Ishikawa (cell line): ENCODE measurements at regions not wholly inside any gene's neighbourhood (a gene's known extent, or its start where the extent isn't known, plus 50 kb on each side); places are given as distances from the start of the nearest gene placed in this dataset.

ENCODE experiments used
- CEBPB ChIP-seq: IDR thresholded peaks from 2 replicates; pipeline ENCODE4 v1.6.1; 2012
- CREB1 ChIP-seq: IDR thresholded peaks from 2 replicates; pipeline ENCODE4 v1.6.1; 2012; ENCODE audit warnings: low read depth
- EGR1 ChIP-seq: IDR thresholded peaks from 2 replicates; pipeline ENCODE4 v1.6.1; 2012
- EP300 ChIP-seq: IDR thresholded peaks from 2 replicates; pipeline ENCODE4 v1.6.1; 2012; ENCODE audit warnings: borderline replicate concordance
- FOXM1 ChIP-seq: IDR thresholded peaks from 2 replicates; pipeline ENCODE4 v1.6.1; 2012; ENCODE audit warnings: low read depth, borderline replicate concordance
- NFIC ChIP-seq: IDR thresholded peaks from 2 replicates; pipeline ENCODE4 v1.6.1; 2012
- RAD21 ChIP-seq: IDR thresholded peaks from 2 replicates; pipeline ENCODE4 v1.6.1; 2012; ENCODE audit warnings: low read depth
- TAF1 ChIP-seq: IDR thresholded peaks from 2 replicates; pipeline ENCODE4 v1.6.1; 2012; ENCODE audit warnings: low read depth, mild to moderate bottlenecking
- TCF12 ChIP-seq: IDR thresholded peaks from 2 replicates; pipeline ENCODE4 v1.6.1; 2012; ENCODE audit warnings: low read depth
- TEAD4 ChIP-seq: IDR thresholded peaks from 2 replicates; pipeline ENCODE4 v1.6.1; 2012
- YY1 ChIP-seq: IDR thresholded peaks from 2 replicates; pipeline ENCODE4 v1.6.1; 2012; ENCODE audit warnings: low read depth
- ZBTB7A ChIP-seq: IDR thresholded peaks from 2 replicates; pipeline ENCODE4 v1.6.1; 2012; ENCODE audit warnings: low read depth
- TF ChIP-seq, protein P1 (sequence below): IDR thresholded peaks from 2 replicates; pipeline ENCODE4 v1.6.1; 2012
- TF ChIP-seq, protein P2 (sequence below): IDR thresholded peaks from 2 replicates; pipeline ENCODE4 v1.6.1; 2012; ENCODE audit warnings: low read depth, mild to moderate bottlenecking
- TF ChIP-seq, protein P3 (sequence below): IDR thresholded peaks from 2 replicates; pipeline ENCODE4 v1.6.1; 2012

DNA sequence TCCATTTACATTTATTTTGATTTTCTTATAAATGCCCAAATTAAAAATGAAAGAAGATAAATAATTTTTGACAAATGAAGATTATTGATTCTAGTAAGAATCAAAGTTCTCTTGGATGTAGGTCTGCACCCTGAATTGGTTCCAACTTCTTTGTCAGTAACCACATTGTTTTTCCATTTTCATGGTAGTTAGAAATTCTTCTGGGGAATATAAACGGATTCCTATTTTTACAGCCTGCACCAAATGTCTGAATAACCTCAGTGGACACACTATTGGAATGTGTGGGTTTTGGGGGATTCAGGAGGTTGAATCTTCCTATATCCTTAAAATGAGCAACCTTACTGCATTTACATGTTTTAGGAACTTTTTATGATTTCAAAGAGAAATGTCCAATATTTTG, 1085.3 kb upstream of the MAP3K7 start:
- no peak for TF ChIP-seq CREB1
- no peak for TF ChIP-seq RAD21
- no peak for TF ChIP-seq CEBPB
- TF ChIP-seq NFIC = no peak
- no peak for TF ChIP-seq TCF12
- TF ChIP-seq ZBTB7A = no peak
- no peak for TF ChIP-seq EGR1
- TF ChIP-seq YY1 = no peak
- TF ChIP-seq EP300 = no peak
- TF ChIP-seq, protein P1, sequence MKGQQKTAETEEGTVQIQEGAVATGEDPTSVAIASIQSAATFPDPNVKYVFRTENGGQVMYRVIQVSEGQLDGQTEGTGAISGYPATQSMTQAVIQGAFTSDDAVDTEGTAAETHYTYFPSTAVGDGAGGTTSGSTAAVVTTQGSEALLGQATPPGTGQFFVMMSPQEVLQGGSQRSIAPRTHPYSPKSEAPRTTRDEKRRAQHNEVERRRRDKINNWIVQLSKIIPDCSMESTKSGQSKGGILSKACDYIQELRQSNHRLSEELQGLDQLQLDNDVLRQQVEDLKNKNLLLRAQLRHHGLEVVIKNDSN = no peak
- no peak for TF ChIP-seq TEAD4
- TF ChIP-seq, protein P2, sequence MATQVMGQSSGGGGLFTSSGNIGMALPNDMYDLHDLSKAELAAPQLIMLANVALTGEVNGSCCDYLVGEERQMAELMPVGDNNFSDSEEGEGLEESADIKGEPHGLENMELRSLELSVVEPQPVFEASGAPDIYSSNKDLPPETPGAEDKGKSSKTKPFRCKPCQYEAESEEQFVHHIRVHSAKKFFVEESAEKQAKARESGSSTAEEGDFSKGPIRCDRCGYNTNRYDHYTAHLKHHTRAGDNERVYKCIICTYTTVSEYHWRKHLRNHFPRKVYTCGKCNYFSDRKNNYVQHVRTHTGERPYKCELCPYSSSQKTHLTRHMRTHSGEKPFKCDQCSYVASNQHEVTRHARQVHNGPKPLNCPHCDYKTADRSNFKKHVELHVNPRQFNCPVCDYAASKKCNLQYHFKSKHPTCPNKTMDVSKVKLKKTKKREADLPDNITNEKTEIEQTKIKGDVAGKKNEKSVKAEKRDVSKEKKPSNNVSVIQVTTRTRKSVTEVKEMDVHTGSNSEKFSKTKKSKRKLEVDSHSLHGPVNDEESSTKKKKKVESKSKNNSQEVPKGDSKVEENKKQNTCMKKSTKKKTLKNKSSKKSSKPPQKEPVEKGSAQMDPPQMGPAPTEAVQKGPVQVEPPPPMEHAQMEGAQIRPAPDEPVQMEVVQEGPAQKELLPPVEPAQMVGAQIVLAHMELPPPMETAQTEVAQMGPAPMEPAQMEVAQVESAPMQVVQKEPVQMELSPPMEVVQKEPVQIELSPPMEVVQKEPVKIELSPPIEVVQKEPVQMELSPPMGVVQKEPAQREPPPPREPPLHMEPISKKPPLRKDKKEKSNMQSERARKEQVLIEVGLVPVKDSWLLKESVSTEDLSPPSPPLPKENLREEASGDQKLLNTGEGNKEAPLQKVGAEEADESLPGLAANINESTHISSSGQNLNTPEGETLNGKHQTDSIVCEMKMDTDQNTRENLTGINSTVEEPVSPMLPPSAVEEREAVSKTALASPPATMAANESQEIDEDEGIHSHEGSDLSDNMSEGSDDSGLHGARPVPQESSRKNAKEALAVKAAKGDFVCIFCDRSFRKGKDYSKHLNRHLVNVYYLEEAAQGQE = no peak
- TF ChIP-seq TAF1 = no peak
- TF ChIP-seq, protein P3, sequence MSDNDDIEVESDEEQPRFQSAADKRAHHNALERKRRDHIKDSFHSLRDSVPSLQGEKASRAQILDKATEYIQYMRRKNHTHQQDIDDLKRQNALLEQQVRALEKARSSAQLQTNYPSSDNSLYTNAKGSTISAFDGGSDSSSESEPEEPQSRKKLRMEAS = no peak
- no peak for TF ChIP-seq FOXM1

DNA sequence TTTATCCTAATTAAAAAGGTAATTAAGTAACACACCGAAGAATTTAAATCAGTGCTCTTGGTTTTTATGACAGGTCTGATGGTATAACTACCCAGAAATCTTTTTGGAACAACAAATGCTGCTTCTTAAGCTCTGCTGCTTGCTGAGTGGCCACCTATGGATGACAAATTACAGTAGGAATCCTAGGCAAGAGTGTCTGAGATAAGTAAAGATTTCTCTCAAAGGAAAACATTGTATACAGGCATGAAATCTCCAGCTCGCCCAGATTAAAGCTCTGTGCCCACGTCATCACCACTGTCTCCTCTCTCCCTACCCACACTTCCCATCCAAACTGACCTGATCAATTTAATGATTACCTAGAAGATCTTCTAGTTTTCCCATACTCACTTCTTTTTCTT, 1083.0 kb upstream of the MAP3K7 start:
- TF ChIP-seq RAD21 (no peak), CEBPB (no peak), CREB1 (no peak), YY1 (no peak), EGR1 (no peak), FOXM1 (no peak), NFIC (no peak), TCF12 (no peak), ZBTB7A (no peak)
- TF ChIP-seq, protein P2 = no peak
- TF ChIP-seq, protein P1 = no peak

DNA sequence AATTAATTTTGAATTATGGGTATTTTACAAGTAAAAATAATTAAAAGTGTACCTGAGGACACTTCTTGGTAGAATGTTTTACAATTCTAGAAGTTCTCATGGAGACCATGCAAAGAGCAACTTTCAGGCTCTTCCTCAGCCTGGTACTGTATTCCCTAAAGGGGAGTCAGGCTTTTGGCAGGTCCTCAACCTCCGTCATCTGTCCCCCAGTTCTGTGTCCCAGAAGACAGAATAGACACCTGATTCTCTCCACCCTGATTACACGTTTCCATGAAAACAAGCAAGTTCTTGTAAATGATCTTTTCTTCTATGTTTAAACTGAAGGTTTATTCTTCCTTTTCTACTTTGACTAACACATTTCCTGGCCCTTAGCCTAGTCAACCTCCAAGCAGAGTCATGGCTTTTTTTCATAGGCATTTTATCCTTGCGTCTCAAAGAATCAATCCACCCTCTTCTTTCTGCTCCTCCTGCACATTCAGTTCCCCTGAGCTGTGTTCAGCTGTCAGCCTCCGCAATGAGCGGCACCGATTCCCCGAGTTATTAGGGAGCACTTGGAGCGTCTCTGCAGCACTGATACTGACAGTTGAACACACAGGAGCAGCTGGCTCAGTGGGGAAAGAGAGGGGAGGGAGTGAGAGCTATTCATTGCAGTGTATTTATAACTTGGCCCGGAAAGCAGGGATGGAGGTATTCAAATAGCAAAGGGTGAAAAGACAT, 1082.4 kb upstream of the MAP3K7 start:
- TF ChIP-seq EP300 (no peak), TEAD4 (no peak), CEBPB (no peak), TAF1 (no peak), ZBTB7A (no peak), RAD21 (no peak), EGR1 (no peak), NFIC (no peak), YY1 (no peak), TCF12 (no peak)
- TF ChIP-seq, protein P3 = no peak
- TF ChIP-seq, protein P2 = no peak

DNA sequence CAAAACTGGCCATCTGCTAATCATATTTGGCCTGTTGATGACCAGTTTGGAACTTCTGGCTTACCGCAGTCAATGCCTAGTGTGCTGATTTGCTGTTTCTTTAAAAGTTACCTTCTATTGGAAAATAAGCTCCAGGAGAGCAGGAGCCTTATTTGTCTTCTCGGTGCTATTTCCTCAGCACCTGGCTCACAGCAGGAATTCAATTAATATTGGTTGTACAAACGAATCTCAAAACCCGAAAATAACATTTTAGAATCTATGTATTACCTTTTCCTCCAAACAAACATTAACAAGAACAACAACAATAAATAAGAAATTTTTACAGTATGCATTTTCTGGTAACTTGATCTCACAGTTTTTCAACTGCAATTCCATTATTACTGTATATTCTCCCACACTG, 1080.7 kb upstream of the MAP3K7 start:
- TF ChIP-seq ZBTB7A = no peak
- TF ChIP-seq, protein P3 = no peak
- no peak for TF ChIP-seq EGR1
- no peak for TF ChIP-seq EP300
- TF ChIP-seq, protein P1 = no peak
